HuH-7 (cell line): ENCODE measurements at regions not wholly inside any gene's neighbourhood (a gene's known extent, or its start where the extent isn't known, plus 50 kb on each side); places are given as distances from the start of the nearest gene placed in this dataset.
"Not testable (repeated sequence)": the region's sequence is repeated elsewhere in the genome, so short reads cannot be mapped to it uniquely, and the experiment has no call there.

Experiments
- DNase-seq: peaks from one replicate; pipeline ENCODE4 v3.0.0; 2011; ENCODE audit warnings: low spot score

- DNase-seq: not testable (repeated sequence)
Measured at GRCh38 chr2:91571239-91571923, 2879.9 kb downstream of the RPIA start.

GRCh38 chr2:91573018-91573417 lies 2881.5 kb downstream of the RPIA start:
- not testable (repeated sequence) for DNase-seq

- not testable (repeated sequence) for DNase-seq
Measured at GRCh38 chr2:91573755-91574154, 2882.3 kb downstream of the RPIA start.

GRCh38 chr2:91574255-91574654 lies 2882.8 kb downstream of the RPIA start:
- not testable (repeated sequence) for DNase-seq

- DNase-seq: not testable (repeated sequence)
Measured at GRCh38 chr2:91575701-91576100, 2884.2 kb downstream of the RPIA start.

GRCh38 chr2:91577406-91577805 lies 2885.9 kb downstream of the RPIA start:
- not testable (repeated sequence) for DNase-seq

- not testable (repeated sequence) for DNase-seq
Measured at GRCh38 chr2:91578678-91579077, 2887.2 kb downstream of the RPIA start.

- not testable (repeated sequence) for DNase-seq
Measured at GRCh38 chr2:91579555-91579954, 2888.1 kb downstream of the RPIA start.

- not testable (repeated sequence) for DNase-seq
Measured at GRCh38 chr2:91580043-91580442, 2888.6 kb downstream of the RPIA start.

- not testable (repeated sequence) for DNase-seq
Measured at GRCh38 chr2:91587098-91587497, 2895.6 kb downstream of the RPIA start.

- not testable (repeated sequence) for DNase-seq
Measured at GRCh38 chr2:91587908-91588535, 2896.5 kb downstream of the RPIA start.

GRCh38 chr2:91588782-91589223 lies 2897.3 kb downstream of the RPIA start:
- not testable (repeated sequence) for DNase-seq

- not testable (repeated sequence) for DNase-seq
Measured at GRCh38 chr2:91589454-91590328, 2898.2 kb downstream of the RPIA start.

- not testable (repeated sequence) for DNase-seq
Measured at GRCh38 chr2:91590381-91590780, 2898.9 kb downstream of the RPIA start.

GRCh38 chr2:91591066-91591465 lies 2899.6 kb downstream of the RPIA start:
- not testable (repeated sequence) for DNase-seq

- DNase-seq: not testable (repeated sequence)
Measured at GRCh38 chr2:91597436-91597835, 2906.0 kb downstream of the RPIA start.

GRCh38 chr2:91598519-91598918 lies 2907.0 kb downstream of the RPIA start:
- DNase-seq: not testable (repeated sequence)

GRCh38 chr2:91599000-91599399 lies 2907.5 kb downstream of the RPIA start:
- DNase-seq: not testable (repeated sequence)

- not testable (repeated sequence) for DNase-seq
Measured at GRCh38 chr2:91602860-91603259, 2911.4 kb downstream of the RPIA start.

GRCh38 chr2:91603996-91604395 lies 2912.5 kb downstream of the RPIA start:
- DNase-seq: not testable (repeated sequence)

- DNase-seq: not testable (repeated sequence)
Measured at GRCh38 chr2:91604629-91605028, 2913.2 kb downstream of the RPIA start.

- DNase-seq: not testable (repeated sequence)
Measured at GRCh38 chr2:91623739-91624138, 2932.3 kb downstream of the RPIA start.
